ENCODE measurements at regions not wholly inside any gene's neighbourhood (a gene's known extent, or its start where the extent isn't known, plus 50 kb on each side); places are given as distances from the start of the nearest gene placed in this dataset.

- no peak overlapping the region for H3K4me3 Mint-ChIP-seq (ENCODE audit: unreplicated experiment)
Measured at GRCh38 chr18:64416990-64417389, 268.1 kb upstream of the LINC00305 start.

GRCh38 chr18:64415218-64415617 lies 266.3 kb upstream of the LINC00305 start:
- no peaks in the 10 kb centered on the region for H3K36me3 Mint-ChIP-seq (ENCODE audit: low read depth)
- H3K27me3 Mint-ChIP-seq (ENCODE audit: low read depth), result no peaks in the 10 kb centered on the region
- no peaks in the 10 kb centered on the region for H3K4me1 Mint-ChIP-seq (ENCODE audit: low read depth)
- H3K27ac Mint-ChIP-seq (ENCODE audit: unreplicated experiment), result no peak overlapping the region
- no peak for TF ChIP-seq CTCF (IDR thresholded peaks at IDR 0.05)
- DNase-seq (ENCODE audit: low spot score), result no peak
- no peak overlapping the region for H3K4me3 Mint-ChIP-seq (ENCODE audit: unreplicated experiment)
- H3K9me3 Mint-ChIP-seq (ENCODE audit: low read depth), result no peaks in the 10 kb centered on the region

More at GRCh38 chr18:64416990-64417389, 268.1 kb upstream of the LINC00305 start:
- H3K36me3 Mint-ChIP-seq (ENCODE audit: low read depth), result no peaks in the 10 kb centered on the region
- no peak overlapping the region for H3K27ac Mint-ChIP-seq (ENCODE audit: unreplicated experiment)
- DNase-seq (ENCODE audit: low spot score), result no peak
- H3K4me1 Mint-ChIP-seq (ENCODE audit: low read depth), result no peaks in the 10 kb centered on the region
- TF ChIP-seq CTCF (IDR thresholded peaks at IDR 0.05), result no peak
- no peaks in the 10 kb centered on the region for H3K27me3 Mint-ChIP-seq (ENCODE audit: low read depth)
- no peaks in the 10 kb centered on the region for H3K9me3 Mint-ChIP-seq (ENCODE audit: low read depth)

GRCh38 chr18:64410685-64411084 lies 261.8 kb upstream of the LINC00305 start:
- no peaks in the 10 kb centered on the region for H3K36me3 Mint-ChIP-seq (ENCODE audit: low read depth)
- H3K4me3 Mint-ChIP-seq (ENCODE audit: unreplicated experiment), result no peak overlapping the region
- H3K27me3 Mint-ChIP-seq (ENCODE audit: low read depth), result no peaks in the 10 kb centered on the region
- DNase-seq (ENCODE audit: low spot score), result no peak
- H3K9me3 Mint-ChIP-seq (ENCODE audit: low read depth), result no peaks in the 10 kb centered on the region
- TF ChIP-seq CTCF (IDR thresholded peaks at IDR 0.05), result no peak
- no peaks in the 10 kb centered on the region for H3K4me1 Mint-ChIP-seq (ENCODE audit: low read depth)
- H3K27ac Mint-ChIP-seq (ENCODE audit: unreplicated experiment), result no peak overlapping the region

- H3K9me3 Mint-ChIP-seq (ENCODE audit: low read depth), result no peaks in the 10 kb centered on the region
- H3K27me3 Mint-ChIP-seq (ENCODE audit: low read depth), result no peaks in the 10 kb centered on the region
- peak; percentile 78 for TF ChIP-seq CTCF (IDR thresholded peaks at IDR 0.05)
- no peak overlapping the region for H3K27ac Mint-ChIP-seq (ENCODE audit: unreplicated experiment)
- no peak for DNase-seq (ENCODE audit: low spot score)
- peaks cover 8% of the 10 kb centered on the region for H3K4me1 Mint-ChIP-seq (ENCODE audit: low read depth)
- no peak overlapping the region for H3K4me3 Mint-ChIP-seq (ENCODE audit: unreplicated experiment)
- H3K36me3 Mint-ChIP-seq (ENCODE audit: low read depth), result no peaks in the 10 kb centered on the region
Measured at GRCh38 chr18:64409511-64409910, 260.6 kb upstream of the LINC00305 start.

- Mint-ChIP-seq H3K27ac (ENCODE audit: unreplicated experiment) (no peak overlapping the region), H3K36me3 (ENCODE audit: low read depth) (no peaks in the 10 kb centered on the region), H3K4me3 (ENCODE audit: unreplicated experiment) (no peak overlapping the region), H3K4me1 (ENCODE audit: low read depth) (peaks cover 8% of the 10 kb centered on the region), H3K27me3 (ENCODE audit: low read depth) (no peaks in the 10 kb centered on the region), H3K9me3 (ENCODE audit: low read depth) (no peaks in the 10 kb centered on the region)
- TF ChIP-seq CTCF (IDR thresholded peaks at IDR 0.05), result no peak
- DNase-seq (ENCODE audit: low spot score), result no peak
Measured at GRCh38 chr18:64407606-64408005, 258.7 kb upstream of the LINC00305 start.

Measured in chondrocyte (in vitro differentiated cells).